GM21619 (cell line): ENCODE measurements at regions not wholly inside any gene's neighbourhood (a gene's known extent, or its start where the extent isn't known, plus 50 kb on each side); places are given as distances from the start of the nearest gene placed in this dataset.
"Not testable (repeated sequence)": the region's sequence is repeated elsewhere in the genome, so short reads cannot be mapped to it uniquely, and the experiment has no call there.

ENCODE experiments used
- ATAC-seq: cut with Tn5 transposase; IDR thresholded peaks from one replicate; pipeline ENCODE4 v1.9.1; 2021; ENCODE audit not compliant: unreplicated experiment

DNA sequence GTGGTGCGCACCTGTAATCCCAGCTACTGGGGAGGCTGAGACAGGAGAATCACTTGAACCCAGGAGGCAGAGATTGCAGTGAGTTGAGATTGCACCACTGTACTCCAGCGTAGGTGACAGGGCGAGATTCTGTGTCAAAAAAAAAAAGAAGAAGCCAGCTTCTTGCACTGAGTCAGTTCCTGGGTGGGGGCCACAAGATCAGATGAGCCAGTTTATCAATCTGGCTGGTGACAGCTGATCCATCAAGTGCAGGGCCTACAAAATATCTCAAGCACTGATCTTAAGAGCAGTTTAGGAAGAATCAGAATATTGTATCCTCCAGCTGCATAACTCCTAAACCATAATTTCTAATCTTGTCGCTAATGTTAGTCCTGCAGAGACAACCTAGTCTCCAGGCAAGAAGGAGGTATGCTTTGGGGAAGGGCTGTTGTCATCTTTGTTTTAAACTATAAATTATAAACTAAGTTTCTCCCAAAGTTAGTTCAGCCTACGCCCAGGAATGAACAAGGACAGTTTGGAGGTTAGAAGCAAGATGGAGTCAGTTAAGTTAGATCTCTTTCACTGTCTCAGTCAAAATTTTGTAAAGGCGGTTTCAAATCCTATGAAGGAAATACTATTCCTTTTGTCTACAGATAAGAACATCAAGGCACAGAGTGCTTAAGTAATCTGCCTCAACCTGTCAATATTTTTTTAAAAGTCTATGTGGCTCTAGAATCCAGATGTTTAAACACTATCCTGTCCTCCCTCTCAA lies 139.0 kb upstream of the NUDT4 start:
- not testable (repeated sequence) for ATAC-seq

DNA sequence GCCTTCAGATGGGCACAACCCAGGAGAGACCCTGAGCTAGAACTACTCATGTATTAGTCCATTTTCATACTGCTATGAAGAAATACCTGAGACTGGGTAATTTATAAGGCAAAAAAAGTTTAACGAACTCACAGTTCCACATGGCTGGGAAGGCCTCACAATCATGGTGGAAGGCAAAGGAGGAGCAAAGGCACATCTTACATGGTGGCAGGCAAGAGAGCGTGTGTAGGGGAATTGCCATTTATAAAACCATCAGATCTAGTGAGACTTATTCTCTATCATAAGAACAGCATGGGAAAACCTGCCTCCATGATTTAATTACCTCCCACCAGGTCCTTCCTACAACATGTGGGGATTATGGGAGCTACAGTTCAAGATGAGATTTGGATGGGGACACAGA lies 137.9 kb upstream of the NUDT4 start:
- not testable (repeated sequence) for ATAC-seq

DNA sequence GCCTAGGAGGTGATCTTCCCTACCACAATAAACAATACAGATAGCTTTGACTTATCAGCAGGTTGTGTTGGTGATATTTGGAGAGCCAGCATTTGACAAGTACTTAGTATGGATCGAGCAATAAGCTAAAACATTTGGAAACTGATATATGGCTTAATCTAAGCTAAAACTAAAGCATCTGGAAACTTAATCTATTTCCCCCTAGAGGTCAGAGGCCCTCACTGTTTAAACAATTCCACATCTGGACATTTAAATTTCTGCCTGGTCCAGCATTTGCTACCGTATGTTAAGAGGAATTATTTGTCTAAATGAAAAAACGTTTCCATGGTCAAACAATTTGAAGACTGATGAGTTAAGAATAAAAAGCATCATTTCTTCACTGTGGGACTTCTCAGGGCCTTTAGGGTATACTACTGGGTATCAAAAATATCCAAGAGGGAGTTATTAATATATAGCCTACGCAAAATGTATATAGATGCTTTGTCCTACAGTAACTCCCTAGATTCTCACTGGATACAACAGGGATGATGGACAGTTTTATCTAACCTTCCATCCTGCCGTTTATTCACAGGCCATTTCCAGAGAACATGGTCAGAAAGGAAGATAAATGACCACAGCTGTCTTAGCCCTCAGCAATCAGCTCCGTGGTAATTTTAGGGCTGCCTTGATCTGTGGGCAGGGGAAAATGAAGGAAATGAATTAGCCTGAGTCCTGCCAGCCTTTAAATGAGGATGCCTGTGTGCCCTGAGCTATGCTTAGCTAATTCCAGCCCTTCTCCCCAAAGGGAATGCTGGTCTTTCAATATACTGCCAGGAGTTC lies 135.4 kb upstream of the NUDT4 start:
- ATAC-seq, result no peak

DNA sequence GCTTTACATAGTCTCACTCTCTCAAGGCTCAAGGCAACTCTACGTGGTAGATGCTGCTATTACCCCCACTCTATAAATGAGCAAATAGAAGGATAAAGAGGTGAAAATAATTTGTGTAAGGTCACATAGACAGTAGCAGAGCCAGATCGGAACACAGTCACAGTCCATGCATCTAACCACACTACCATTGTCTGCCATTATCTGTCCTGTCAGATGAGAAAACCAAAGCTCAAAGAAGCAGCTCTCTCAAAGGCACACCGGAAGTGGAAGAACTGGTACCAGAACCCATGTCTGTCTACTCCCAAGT lies 134.4 kb upstream of the NUDT4 start:
- no peak for ATAC-seq

DNA sequence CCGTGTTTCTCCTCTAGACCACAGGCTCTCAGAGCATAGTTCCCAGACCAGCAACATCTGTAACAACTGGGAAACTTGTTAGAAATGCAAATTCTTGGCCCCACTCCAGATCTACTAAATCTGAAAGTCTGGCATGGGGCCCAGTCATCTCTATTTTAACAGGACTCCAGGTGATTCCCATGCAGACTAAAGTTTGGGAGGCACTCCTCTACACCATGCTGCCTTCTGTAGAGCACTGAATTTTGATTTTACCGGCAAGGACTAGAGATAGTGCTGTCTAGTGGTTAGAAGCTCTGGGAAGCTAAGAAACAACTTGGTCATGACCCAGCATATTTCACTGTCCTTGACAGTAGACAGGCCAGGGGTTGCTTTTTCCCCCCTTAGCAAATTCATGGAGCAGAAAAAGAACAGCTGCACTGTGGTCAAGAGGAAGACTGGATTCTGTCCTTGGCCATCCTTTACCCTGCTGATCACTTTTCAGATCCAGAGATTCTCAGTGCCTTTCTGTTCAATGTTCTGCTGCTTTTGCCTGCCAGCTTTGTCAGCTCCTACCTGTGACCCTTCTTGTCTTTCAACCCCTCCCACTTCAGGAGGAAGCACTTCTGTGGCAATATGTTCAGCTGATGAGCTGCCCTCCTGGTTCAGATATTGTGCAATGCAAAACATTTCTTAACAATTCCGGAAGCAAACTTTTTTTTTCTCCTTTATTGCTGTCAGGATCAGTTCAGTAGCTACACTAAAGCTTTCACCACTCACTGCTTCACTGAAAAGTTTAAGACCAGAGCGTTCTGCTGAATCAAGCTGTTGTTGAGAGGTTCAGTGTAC lies 133.8 kb upstream of the NUDT4 start:
- peak; percentile 38 for ATAC-seq

DNA sequence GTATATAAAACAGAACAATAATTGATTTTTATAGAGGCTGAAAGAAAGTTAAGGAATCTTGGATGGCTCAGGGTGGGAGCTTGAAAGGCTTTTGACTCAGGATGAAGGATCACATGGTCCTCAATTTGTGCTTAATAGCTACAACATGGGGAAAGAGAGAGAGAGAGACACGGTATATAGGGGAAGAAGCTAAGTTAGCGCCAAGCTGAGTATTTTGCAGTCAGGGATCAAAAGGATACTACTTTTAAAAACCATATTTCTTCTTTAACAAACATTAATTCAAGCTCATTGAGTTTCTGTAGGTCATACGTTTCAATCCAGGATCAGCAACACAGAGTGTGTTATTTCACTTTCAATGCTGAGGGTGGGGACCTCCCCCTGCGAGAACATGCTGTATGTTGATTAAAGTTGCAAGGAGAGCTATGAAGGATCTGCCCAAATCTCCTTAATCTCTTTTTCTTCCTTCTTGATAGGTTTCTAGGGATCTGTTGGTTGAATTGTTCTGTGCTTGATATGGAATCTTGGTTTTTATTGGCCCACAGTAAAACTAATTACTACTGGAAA lies 133.1 kb upstream of the NUDT4 start:
- ATAC-seq, result no peak

DNA sequence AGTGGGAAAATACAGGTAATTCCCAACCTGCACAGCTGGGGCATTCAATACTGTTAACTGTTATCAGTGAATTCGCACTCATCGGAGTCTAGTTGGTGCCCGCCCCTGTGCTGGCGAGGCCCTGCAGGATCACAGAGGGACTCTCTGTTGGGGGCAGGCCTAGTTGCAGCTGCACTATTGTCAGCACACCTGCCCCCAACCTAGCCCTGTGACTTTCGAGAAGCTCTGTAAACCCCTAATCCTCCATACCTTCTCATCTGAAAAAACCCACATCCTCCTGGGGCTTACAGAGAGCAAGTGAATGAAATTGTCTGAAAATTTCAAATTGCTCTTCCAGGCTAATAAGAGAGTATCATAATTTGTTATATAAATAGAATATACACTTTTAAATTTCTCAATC lies 132.2 kb upstream of the NUDT4 start:
- ATAC-seq, result peak; percentile 73

DNA sequence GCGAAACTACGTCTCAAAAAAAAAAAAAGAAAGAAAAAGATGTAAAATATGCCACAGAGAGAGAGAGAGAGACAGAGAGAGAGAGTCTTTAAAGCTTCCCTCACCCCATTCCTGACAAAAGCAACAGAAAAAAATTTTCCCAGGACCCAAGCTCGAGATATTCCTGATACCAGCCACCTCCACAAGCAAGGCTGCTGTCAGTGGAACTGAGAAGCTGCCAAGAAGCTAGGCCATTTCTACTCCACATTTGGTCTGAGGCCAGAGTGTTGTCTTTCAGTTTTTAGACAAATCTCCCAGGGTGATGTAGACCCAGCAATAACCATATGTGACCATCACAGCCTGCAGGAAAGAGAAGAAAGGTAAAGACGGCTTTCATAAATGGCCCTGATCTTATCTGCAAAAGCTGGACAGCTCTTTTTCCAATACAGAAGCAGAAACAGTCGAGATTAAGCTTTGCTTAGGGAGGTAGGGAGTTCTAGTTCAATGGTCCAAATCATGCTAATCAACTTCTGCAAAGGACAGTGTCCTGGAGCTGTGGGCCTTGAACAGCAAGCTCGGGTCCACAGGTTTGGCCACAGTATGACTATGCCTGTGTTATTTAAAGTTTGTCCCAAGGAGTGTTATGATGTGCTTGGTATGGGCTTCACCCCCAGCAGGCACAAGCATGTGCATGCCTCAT lies 130.3 kb upstream of the NUDT4 start:
- no peak for ATAC-seq

DNA sequence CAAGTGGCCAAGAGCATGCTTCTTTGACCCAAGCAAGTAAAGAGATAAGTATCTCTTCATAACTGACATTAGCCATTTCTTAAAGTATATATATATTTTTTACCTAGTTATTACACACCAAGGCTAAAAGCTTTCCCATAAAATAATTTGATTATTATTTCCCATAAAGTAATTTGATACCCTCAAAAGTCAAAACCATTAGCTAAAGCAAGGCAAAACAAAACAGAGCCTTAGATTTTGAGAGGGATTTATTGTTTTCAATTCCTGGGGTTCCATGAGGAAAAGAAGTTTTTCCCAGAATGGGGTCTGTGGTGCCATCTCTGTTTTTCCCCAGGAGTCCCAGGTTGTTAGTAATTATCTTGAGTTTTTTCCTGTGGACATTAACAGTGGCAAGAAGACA lies 125.5 kb upstream of the NUDT4 start:
- no peak for ATAC-seq

DNA sequence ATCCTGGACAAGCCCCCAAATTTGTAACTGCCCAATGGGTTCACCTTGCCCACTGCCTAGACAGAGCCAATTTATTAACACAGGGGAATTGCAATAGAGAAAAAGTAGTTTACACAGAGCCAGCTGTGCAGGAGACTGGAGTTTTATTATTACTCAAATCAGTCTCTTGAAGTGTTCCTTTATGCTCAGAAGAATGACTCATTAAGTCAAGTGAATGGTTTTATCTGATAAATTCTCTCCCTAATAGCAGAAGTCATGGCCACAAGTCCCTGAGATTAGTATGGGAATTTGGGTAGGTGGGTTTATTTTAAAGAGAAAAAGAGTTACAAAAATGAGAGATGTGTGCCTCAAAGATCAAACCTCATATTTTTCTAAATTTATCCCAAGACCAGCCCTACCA lies 122.8 kb upstream of the NUDT4 start:
- ATAC-seq, result no peak

DNA sequence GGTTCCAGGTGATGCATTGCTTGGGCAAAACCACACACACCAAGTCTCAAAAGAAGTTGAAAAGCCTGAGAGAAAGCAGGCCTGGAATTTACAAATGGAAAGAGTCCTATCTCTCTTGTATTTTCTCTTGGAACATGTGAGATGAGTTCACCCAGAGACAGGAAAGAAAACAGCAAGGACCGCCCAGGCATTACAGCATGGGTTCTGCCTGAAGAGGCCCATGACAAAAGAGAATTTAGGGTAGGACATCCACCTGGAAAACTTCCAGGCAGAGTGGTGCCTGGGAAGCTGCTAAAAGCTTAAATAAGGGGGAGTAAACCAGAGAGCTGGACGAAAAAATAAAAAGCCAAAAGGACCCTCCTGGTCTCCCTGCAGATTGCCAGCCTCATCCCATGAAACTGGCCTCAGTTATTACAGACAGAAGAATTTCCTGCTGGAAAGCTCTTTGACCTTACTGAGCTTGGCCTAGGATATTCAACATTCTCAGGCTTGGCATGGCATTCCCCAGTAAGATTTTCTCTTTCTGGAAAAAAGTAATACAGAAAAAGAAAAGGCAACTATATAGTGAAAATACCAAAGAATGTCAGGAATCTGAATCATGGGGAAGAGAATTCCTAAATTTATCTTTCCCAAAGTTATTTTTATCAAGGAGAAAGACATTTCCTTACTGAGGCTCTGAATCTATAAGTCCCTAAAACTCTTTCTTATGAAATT lies 121.3 kb upstream of the NUDT4 start:
- ATAC-seq, result no peak

DNA sequence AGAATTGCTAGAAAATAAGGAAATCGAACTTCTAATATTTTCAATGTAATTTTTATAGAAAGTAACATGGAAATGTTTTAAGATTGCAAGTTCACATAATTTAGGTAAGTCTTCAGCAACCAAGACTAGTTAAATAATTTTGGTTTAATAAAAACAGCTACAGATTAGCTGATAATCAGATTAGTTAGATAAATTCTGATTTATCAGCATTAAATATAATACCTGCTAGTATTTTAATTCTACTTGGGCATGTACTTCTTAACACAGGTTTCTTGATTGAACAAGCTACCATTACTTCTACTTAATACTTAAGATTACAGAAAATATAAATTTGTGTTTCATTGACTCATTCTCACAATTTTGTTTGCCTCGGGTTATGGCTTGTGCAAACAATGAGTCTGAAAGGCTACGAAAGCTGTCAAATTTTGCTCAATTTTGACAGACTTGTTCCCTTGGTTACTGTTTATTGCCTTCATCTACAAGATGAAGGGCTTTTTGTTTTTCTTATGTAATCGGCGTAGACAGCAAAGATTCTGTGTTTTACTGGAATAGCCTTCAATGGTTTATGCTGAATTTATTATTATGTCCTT lies 116.1 kb upstream of the NUDT4 start:
- no peak for ATAC-seq

DNA sequence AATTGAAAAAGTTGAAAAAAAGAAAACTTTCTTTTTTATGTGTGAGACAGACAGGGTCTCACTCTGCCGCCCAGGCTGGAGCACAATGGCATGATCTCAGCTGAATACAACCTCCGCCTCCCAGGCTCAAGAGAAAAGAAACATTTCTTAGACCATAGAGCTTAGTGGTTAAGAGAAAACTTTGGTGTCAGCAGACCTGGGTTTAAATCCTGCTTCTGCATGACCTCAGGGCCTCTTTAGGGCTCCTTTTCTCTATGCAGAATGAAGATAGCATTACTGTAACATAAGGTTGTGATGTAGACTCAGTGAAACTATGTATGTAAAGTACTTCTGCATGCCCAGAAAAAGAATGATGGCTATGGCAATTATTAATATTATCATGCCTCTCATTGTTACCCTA lies 104.7 kb upstream of the NUDT4 start:
- ATAC-seq, result no peak

DNA sequence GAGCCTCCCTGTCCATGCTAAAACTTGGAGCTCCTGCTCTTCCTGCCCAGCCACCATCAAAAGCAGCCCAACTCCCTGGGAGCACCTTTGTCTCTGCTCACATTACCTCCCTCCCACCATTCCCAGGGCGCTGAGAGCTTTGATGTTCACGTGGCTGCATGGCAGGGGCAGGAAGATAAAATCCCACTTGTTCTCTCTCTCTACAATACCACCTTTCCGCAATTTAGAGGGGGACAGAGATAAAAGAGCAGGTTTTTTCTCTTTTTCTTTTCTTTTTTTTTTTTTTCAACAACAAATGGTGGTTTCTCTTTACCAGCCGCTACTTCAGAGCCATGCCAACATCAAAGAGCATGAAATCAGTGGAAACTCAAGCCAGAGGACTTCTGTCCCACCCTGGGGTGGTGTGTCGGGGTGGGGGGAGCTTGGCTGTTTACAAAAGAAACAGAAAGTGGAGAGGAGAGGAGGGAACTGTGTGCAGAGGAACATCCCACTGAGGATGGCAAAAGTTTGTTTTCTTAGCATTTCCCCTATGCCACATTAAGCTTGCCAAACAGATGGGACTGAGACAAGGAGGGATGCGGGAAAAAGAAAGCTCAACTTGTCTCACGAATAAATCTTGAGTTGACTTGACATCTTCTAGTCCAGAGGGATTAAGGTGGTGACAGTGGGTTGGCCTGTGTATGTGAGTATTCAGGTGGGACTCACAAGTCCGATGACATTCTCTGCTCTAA lies 103.7 kb upstream of the NUDT4 start:
- ATAC-seq, result no peak

DNA sequence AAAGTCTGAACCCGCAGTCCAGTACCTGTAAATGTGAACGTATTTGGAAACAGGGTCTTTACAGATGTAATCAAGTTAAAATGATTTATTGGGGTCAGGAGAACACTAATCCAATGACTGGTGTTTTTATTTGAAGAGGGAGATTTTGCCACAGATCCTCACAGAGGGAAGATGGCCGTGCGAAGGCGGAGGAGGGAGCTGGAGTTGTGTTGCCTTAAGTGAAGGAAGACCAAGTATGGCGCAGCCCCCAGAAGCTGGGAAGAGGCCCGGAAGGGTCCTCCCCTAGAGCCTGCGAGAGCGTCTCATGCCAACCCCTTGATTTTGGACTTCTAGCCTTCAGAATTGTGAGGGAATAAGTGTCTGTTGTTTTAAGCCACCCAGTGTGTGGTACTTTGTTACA lies 102.8 kb upstream of the NUDT4 start:
- ATAC-seq, result no peak

DNA sequence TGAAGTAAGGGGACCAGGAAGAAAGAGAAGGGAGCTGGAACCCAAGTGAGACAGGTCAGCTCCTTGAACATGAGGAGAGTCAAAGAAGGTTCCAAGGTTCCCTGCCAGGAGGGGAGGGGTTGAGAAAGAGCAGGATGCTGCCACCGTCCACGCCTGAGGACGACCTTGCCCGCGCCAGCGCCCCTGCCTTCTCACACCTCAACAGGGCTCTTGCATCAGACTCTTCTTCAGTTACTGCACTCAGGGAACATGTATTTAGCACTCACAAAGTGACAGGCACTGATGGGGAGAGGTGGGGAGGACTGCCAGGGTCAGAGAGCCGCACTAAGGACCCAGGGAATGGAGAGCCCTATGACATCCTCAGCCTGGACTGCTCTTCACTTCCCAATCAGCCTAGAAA lies 102.1 kb upstream of the NUDT4 start:
- no peak for ATAC-seq

DNA sequence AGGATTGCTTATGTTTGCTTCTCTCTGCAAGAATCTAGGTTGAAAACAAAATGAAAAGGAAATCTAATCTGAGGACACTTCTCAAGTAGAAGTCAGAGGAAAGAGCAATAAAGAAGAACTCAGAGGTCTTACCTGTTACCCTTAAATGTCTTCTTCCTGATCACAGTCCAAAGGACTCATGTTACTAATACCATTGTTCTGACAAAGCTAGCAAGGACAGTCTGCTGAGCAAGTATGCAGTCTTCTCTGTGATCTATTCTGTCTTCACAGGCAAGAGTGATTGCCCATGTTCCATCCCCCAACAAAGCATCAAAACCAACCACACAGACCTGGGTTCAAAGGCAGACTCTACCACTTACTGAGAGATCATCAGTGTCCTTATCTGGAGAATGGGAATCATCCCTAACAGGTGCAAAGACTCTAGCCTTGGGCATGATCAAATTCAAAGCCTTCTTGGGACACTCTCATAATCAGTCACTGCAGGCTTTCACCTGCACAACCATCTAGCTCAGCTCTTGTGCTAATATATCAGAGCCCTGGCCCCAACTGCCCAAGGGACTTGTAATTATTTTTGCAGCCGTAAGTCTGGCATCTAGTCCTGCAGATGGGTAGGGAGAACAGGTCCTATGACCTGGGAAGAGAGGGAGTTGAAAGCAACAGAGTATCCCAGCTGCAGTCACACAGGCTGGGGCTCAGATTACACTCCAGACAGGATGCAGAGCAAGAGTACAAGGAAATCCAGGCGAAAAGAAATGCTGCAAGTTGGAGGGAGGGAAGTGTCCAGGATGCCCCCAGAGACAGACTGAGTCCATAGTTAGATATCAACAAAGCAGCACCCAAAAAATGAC lies 97.9 kb upstream of the NUDT4 start:
- no peak for ATAC-seq

DNA sequence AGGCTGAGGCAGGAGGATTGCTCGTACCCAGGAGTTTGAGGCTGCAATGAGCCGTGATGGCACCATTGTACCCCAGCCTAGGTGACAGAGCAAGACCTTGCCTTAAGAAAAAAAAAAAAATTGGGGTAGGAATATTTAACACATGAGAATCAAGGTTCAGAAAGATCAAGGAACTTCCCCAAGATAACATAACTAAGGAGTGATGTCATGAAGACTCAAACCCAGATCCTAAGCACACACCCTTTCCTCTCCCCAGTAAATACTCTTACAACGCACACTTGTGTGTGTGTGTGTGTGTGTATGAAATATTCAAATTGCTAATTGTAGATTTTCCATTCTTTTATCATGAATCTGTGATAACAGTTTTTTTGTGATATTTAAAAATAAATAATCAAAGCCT lies 90.6 kb upstream of the NUDT4 start:
- ATAC-seq, result no peak
